ENCODE measurements at regions not wholly inside any gene's neighbourhood (a gene's known extent, or its start where the extent isn't known, plus 50 kb on each side); places are given as distances from the start of the nearest gene placed in this dataset.
"Not testable (repeated sequence)": the region's sequence is repeated elsewhere in the genome, so short reads cannot be mapped to it uniquely, and the experiment has no call there.

DNA sequence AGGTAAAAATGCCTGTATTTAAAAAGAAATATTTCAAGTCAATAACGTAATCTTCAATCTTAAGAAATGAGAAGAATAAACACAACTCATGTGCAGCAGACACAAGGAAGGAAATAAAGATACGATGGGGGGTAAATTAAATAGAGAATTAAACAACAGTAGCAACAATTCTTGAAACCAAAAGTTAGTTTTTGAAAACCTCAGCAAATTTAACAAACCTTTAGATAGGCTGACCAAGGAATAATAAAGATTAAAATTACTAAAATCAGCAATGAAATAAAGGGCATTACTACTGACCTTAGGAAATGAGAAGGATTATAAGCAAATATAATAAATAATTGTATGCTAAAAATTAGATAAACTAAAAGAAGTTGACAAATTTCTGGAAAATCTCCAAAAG, 178.9 kb downstream of the RTP5 start:
- no peak for DNase-seq (ENCODE audit: low spot score)

DNA sequence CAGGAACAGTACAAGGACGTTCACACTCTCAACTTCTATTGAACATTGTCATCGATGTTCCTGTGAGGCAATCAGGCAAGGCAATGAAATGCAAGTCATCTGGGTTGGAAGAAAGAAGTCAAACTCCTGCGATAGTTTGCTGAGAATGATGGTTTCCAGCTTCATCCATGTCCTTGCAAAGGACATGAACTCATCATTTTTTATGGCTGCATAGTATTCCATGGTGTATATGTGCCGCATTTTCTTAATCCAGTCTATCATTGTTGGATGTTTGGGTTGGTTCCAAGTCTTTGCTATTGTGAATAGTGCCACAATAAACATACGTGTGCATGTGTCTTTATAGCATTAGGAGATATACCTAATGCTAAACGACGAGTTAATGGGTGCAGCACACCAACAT, 180.0 kb downstream of the RTP5 start:
- not testable (repeated sequence) for DNase-seq (ENCODE audit: low spot score)

DNA sequence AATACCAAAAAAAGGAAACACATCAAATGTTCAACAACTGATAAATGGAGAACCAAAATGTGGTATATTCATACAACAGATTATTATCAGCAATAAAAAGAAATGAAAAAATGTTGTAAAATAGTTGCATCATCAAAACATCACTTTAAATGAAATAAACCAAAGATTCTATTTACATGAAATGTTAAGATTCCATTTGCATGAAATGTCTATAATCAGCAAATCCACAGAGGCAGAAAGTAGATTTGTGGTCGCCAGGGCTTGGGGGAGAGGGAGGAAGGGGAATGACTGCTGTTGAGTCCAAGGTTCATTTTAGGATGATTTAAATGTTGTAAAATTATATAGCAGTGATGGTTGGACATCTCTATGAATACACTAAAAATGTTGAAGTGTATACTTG, 181.9 kb downstream of the RTP5 start:
- DNase-seq (ENCODE audit: low spot score), result no peak

DNA sequence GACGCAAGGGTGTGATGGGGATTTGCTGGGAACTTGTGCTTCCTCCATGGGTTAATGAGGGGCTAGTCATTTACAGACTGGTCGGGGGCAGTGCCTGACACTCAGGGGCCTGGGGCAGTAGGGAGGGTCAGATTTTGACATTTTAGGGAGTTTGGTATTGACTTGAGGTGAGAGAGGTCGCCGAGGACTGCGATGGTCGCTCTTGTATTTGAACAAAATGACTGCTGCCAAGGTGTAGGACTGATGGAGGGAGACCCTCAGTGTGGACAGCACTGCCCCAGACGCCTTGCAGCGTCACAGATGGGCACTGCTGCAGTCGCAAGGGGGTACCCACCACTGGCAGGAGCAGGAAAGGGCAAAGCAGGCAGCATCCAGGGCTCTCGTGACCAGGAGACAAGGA, 182.9 kb downstream of the RTP5 start:
- no peak for DNase-seq (ENCODE audit: low spot score)

DNA sequence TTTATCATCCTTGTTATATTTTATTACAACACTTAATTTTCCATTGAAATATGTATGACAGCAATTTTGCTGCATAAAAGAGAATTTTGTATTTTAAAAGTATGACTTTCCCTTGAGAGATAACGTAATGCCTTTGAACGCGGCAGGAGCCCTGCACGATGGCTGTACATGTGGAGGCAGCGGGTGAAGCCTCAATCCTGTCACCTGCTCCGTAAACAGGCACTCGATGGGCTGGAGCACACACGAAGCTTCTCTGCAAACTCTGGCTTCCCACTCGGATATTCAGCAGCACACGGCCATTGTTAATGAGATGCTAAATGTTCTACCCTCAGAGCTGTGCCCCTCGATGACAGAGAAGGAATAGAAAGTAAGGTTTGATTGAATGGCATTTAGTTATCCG, 184.4 kb downstream of the RTP5 start:
- DNase-seq (ENCODE audit: low spot score), result no peak

DNA sequence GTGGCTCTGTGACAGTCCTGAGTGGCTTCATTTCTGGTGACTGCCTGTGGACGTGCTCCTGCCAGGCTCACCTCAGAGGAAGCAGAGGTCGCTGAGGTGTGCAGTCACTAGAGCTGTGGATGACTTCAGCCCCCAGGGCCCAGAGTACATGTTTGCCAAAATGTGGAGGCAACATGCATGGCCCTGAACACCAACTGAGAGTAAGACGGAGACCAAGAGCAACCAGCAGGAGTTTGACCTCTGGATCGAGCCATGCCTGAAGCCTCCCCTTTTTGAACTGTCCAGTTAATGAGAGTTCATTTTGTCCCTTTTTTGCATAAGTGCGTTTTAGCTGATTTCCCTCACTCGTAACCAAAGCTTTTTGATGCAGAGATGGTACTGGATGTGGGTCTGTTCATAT, 184.9 kb downstream of the RTP5 start:
- no peak for DNase-seq (ENCODE audit: low spot score)

DNA sequence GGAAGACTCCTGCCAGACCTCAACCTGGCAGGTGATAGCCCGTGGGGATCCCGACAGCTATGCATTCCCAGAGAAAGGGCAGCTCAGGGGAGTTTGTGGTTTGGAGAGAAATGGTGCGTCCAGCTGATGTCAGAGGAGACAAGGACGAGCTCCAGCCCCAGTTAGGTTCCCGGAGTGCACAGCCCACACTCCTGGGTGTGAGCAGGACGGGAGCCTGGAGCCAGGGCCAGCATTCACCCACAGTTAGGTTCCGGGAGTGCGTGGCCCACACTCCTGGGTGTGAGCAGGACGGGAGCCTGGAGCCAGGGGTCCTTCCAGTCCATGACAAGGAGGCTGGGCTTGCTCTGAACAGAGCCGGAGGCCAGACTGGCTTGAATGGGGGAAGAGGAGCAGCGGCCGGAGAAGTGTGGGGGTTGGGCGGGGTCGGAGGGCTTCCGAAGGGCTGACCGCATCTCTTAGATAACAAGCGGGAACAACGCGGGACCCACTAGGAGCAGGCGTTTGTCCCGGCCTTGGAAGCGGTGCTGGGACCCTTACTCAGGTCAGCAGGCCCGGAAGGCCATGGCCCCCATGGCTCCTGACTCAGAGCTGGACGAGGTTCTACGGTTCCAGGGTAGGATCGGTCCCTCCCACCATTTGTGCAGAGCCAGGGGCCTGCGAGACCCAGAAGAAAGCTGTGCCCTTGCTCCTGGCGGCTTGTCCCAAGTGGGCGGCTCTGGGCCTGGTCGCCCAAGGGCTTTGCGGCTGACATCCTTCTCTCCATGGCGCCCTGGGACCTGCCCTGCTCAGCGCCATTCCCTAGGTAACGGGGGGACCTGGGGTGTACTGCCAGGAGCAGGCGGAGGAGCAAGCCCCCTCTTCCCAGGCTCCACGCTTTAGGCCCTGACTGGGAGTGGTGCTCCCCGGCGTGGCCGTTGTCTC, 185.6 kb downstream of the RTP5 start:
- DNase-seq (ENCODE audit: low spot score), result no peak

DNA sequence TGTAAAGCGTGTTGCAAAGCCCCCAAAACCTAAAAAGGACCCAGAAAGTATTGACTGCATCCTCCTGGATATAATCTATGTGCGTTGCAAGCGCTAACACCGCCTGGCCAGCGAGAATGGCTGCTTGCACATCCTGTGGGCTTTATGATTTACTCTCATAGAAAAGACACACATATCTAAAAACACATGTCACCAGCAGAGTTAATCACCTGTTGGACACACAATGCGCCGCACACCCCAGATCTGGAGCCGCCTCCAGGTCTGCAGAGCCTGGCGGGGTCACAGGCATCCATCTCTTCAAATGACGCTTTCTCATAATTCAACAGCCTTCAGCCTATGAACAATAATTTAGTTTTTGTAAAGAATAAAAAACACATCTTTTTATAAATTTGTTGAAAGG, 186.5 kb downstream of the RTP5 start:
- no peak for DNase-seq (ENCODE audit: low spot score)

DNA sequence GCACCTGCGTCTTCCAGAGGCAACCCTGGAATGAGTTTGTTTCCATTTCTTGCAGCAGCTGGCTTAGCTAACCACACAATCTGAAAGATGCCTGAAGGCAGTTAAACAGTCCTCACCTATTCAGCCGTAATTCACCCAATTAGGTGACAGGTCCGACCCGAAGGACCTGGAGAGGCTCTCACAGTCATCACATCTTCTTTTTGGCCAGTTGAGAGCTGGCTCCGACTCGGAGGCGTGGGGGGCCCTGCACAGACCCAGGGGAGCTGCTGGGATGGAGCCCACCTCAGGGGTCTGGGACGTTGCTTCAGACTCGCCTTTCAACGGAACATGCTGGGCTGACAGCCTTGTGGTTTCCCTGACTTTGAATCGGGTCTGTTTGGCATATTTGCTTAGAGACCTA, 187.3 kb downstream of the RTP5 start:
- no peak for DNase-seq (ENCODE audit: low spot score)

DNA sequence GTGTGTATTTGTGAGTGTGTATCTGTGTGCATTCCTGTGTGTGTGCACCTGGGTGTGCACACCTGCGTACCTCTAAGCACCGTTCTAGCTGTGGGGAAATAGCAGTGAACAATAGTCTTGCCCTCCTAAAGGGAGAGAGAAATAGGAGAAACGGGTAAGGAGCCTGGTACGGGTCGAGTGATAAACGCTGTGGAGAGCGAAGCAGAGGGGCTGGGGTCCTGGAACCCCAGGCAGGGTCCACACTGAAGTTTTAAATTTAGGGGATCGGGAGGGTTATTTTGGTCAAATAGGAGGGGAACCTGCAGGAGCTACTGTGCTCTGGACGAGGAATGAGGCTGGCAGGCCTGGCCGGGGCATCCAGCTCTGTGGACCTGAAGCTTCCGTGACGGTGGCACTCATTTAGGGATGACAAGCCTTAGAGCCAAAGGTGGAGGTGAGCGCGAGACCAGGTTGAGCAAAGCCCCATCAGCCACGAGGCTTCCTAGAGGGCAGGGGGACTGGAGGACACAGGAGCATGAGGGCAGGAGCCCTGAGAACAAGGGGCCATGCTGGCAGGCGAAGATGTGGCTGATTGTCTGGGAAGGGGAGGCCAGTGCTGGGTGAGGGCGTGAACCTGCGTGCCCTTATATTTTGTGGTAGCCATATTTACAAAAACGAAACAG, 188.0 kb downstream of the RTP5 start:
- no peak for DNase-seq (ENCODE audit: low spot score)

DNA sequence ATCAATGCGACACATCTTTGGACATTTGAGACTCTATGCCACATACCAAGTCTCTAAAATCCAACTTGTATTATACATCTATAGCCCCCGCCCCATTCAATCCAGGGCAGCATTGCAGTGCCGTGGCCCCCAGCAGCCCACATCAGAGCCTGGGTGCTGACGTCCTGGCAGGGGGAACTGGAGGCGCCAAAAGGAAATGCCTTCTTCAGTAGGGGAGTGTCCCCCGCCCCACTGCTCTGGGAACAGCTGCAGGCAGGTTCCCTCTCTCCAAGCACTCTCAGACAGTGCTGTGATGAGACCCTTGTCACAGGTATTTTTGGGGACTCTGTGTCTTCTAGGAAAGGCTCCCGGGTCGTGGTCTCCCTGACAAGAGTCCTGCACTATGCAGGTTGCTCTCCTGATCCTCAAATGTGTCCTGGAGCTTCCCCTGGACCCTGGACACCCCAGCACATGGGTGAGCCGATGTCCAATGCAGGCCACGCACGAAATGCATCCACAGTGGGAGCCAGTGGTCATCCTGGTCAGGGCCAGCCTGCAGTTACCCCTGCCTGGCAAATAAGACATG, 188.7 kb downstream of the RTP5 start:
- DNase-seq (ENCODE audit: low spot score), result no peak

DNA sequence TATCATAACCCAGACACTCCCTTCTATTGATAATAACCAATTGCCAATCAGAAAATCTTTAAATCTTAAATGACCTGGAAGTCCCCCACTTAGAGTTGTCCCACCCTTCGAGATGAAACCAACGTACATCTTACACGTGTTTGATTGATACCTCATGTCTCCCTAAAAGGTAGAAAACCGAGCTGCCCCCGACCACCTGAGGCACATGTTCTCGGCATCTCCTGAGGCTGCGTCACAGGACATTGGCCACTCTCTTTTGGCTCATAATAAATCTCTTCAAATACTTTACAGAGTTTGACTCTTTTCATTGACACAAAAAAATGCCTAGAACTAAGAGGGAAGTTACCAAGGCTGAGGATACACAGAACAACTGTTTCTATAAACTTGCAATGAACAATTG, 190.0 kb downstream of the RTP5 start:
- no peak for DNase-seq (ENCODE audit: low spot score)

DNA sequence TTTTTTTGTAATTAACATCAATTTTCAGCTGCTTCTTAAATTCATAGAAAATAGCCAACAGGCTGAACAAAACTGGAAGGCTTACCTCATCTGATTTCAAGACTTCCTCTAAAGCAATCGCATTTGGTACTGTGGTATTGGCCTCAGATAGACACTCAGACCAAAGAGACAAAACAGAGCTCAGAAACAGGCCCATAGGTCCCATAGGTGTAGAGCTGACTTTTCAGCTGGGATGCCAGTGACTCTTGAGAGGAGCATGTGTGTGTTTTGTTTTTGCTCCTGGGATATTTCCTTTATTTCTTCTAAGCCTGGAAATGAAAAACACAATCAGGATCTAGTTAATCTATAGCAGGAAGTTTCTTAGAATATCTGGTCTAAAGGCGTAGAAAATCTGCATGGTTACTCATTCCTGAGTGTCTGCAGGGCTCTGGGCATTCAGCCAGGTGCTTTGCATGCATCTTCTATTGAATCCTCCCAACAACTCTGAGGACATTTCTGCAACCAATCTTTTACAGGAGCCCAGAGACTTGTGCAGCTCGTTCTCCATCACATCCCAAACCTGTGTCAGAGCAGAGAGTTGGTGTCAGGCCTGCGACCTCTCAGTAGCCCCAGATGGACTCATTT, 190.8 kb downstream of the RTP5 start:
- no peak for DNase-seq (ENCODE audit: low spot score)

DNA sequence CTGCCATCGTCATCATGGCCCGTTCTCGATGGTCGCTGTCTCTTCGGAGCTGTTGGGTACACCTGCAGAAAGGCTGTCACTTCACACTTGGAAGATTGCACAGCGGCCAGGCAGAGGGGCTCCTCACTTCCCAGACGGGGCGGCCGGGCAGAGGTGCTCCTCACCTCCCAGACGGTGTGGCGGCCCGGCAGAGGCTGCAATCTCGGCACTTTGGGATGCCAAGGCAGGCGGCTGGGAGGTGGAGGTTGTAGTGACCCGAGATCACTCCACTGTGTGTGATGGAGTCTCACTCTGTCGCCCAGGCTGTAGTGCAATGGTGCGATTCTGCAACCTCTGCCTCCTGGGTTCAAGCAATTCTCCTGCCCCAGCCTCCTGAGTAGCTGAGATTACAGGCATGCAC, 192.4 kb downstream of the RTP5 start:
- not testable (repeated sequence) for DNase-seq (ENCODE audit: low spot score)

DNA sequence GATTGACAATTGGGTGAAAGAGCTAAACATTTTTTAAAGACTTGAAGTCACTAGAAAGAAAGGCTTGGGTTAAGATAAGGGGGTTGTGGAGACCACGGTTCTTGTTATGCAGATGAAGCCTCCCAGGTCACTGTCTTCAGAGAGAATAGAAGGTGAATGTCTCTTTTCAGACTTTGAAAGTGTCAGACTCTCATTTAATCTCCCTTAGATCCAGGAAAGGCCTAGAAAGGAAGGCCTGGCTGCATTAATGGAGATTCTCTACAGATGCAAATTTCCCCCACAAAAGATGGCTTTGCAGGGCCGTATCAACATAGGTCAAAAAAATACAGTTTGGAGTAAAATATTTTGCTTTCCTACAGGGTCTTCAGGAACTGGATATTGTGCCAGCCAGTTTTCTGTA, 193.9 kb downstream of the RTP5 start:
- DNase-seq (ENCODE audit: low spot score), result no peak

DNA sequence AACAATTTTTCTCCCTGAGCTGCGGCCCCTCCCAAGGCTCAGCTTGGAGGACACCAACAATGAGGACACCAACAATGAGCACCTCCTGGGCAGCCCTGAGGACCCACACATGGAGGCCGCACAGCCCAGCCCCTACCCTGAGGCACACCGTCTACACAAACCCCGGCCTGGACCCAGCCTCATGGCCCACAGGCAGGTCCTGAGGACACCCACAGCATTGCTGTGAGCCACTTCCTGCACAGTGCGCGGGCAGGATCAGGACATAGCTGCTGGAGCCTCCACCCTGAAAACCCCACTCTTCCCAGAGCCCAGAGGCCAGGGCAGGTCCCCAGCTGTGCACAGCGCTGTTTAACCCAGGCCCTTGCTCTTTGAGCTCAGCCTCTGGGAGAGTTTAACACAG, 194.3 kb downstream of the RTP5 start:
- no peak for DNase-seq (ENCODE audit: low spot score)

DNA sequence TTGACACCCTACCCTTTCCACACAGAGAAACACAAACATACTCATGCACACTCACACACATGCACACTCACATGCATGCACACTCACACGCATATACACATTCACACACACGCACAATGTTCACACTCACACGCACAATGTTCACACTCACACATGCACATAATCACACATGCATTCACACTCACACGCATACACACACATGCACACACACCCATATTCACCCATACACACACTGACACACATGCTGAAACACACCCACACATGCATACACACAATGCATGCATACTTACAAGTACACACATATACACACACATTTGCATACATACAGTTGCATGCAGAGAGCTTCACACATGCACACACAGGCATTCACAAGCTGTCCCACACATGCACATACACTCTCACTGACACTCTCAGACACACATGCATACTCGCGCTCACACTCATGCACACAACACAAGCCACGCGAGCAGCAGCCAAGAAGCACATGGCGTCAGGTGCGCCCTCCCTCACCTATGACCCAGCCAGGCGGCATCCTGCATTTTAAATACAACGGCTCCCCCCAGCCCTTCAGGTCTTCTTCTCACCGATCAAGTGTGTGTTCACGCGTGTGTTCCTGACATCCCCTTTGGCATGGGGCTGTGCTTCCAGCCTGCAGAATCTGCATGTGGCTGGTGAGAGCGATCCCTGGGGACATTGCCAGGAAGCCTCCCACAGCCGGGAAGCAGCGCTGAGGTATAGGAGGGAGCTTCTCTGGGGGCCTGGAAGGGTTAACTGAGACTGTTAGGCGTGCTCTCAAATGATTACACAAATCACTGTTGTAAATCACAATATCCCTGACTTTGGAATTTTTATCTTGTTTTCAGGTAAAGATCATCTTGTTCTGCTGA, 195.1 kb downstream of the RTP5 start:
- DNase-seq (ENCODE audit: low spot score), result no peak

DNA sequence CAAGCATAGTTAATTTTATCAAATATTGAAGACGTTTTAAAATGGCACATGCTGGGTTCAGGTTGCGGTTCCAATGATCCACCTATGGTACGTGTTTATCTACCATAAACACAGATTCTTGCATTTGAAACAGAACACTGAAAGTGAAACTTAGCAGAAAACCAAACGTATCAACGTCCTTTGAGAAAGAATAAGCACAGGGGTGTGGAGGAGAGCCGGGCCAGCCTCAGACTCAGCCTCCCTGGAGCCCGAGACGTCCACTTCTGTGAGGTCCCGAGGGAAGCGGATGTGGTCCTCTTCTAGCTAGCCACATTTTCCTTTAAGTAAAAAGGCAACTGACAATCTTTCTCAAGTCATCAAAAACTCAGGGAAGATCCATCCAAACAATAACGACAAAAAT, 195.9 kb downstream of the RTP5 start:
- DNase-seq (ENCODE audit: low spot score), result no peak

DNA sequence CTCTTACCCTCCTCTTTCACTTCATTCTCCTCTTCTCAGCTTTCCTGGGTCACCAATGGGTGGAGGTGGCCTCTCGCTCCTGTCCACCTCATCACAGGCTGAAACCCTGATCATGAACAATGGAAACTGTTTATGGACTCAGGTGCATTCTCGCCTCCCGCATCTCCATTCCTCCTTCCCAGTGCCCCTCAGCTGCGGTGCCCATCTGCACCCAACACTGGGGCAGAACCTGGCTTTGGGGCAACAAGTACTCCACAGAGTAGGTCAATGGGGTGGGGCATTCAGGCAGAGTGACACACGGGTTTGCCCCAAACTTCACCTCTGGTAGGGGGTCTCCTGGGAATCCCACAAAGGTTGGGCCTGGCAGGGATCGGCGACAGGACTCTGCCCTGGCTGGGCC, 199.5 kb downstream of the RTP5 start:
- no peak for DNase-seq (ENCODE audit: low spot score)

DNA sequence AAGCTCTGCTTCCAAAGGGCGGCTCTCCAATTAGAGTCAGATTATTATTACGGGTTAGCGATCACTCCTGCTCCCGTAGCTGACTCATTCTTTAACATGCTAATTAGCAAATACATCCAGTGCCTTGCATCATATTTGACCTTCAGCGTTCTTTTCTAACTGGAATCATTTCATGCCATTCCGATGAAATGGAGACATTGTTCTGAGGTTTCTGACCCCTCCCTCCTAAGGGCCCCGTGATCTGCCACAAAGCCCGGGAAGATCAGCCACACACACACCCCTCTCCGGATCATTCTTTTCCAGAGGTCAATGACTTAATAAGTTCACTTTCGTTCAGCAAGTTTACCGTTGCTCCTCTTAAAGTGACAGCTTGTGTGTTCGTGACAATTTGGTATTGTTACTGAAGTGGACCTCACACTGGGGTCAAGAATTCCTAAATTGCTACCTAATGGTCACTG, 200.4 kb downstream of the RTP5 start:
- not testable (repeated sequence) for DNase-seq (ENCODE audit: low spot score)

DNA sequence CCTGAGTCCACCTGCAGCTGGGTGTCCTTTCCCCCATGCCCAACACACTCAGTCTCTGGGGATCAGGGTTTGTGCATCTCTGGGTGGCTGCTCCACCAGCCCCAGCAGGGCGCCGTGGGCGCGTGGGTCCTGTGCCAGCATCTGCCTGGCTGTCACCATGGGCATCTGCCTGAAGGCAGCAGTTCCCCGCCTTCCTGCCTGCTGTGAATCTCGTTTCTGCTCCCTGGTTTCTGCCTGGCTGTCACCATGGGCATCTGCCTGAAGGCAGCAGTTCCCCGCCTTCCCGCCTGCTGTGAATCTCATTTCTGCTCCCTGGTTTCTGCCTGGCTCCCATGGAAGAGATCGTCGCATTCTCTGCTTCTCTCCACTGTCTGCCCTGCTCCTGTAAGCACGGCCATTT, 201.2 kb downstream of the RTP5 start:
- DNase-seq (ENCODE audit: low spot score), result not testable (repeated sequence)

DNA sequence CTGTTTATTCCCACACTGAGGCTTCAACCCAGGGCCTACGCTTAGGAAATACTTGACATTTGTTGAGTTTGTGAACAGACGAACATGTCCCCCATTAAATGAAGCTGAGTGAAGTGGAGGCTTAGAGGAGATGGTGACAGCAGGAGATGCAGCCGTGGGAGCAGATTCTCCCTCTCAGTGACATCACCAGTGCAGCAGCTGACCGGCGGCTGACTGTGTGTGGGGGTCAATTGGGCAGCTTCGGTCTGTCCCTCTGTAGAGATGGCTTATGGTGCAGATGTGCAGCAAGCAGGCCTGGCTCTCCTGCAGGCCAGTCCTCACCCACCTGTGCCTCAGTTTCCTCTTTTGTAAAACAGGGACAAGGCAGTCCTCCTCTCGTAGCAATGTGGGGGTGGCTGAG, 201.8 kb downstream of the RTP5 start:
- not testable (repeated sequence) for DNase-seq (ENCODE audit: low spot score)
